Activated CD8-positive, alpha-beta memory T cell treated with anti-CD3 and anti-CD28 coated beads, Interleukin-2, amount 10 ng/mL, durations not matched to agents 7 days and 5 days (primary cell): ENCODE measurements at regions not wholly inside any gene's neighbourhood (a gene's known extent, or its start where the extent isn't known, plus 50 kb on each side); places are given as distances from the start of the nearest gene placed in this dataset.

Experiments
- ATAC-seq: fragments of 150-1000 bp; cut with Tn5 transposase; one replicate; pipeline ENCODE4 v1.10.0; 2021; ENCODE audit warnings: moderate library complexity
- CTCF ChIA-PET: fragments of 350-600 bp; sonication (Branson Sonifier 250); formaldehyde crosslinking; loops from one replicate; lab custom pipeline; 2021; ENCODE audit warnings: antibody characterized with exemption; lab: Charles Lee
- DNase-seq: peaks from one replicate; pipeline ENCODE4 v3.0.0-alpha.2; 2020
- H3K27ac Mint-ChIP-seq: one replicate; pipeline ENCODE4 v1.8.0; 2021; ENCODE audit warnings: mild to moderate bottlenecking, mixed read lengths
- H3K27me3 Mint-ChIP-seq: one replicate; pipeline ENCODE4 v1.8.0; 2021; ENCODE audit warnings: mixed read lengths
- H3K36me3 Mint-ChIP-seq: one replicate; pipeline ENCODE4 v1.8.0; 2021; ENCODE audit warnings: mild to moderate bottlenecking, mixed read lengths
- H3K4me1 Mint-ChIP-seq: one replicate; pipeline ENCODE4 v1.8.0; 2021; ENCODE audit warnings: mixed read lengths
- H3K4me3 Mint-ChIP-seq: one replicate; pipeline ENCODE4 v1.8.0; 2021; ENCODE audit warnings: mild to moderate bottlenecking, moderate library complexity, mixed read lengths
- H3K9me3 Mint-ChIP-seq: one replicate; pipeline ENCODE4 v1.8.0; 2022; ENCODE audit warnings: low read depth, mixed read lengths

DNA sequence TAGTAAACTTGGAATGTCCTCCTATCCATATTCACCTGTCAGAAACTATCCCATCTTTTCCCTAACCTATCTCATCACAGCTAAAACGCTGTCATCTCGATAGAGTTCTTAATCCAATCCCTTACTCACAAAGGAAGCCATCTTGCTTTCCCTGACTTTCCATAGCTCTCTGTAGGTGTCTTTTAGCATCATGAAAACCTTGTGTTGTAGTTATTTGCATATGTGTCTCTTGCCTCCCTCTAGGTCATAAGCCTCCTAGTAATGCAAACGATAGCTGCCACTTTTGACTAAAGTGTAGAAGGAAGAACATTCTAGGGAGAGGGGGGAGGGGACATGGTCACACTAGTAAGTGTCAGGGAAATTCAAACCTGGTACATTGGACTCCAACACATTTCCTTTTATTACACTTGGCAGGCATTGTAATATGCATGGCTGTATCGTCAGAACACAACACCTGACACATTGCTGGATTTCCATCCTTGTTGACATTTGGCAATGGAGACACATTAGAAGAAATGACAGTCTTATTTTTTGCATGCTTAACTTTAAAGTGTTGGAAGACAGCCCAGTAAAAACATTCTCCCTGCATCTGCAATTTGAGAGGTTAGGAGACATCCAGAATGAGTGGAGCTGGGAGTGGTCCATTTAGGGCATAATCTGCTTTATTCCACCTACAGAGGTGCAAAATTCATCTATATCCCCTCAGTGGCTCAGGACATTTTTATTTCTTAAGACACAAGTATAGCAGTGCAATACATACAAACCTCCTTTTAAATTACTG is 283.4 kb downstream of the HAO1 start:
- no peaks in the 10 kb centered on the region for H3K9me3 Mint-ChIP-seq
- H3K4me1 Mint-ChIP-seq: no peaks in the 10 kb centered on the region
- no peak for ATAC-seq
- H3K36me3 Mint-ChIP-seq: no peaks in the 10 kb centered on the region
- H3K27ac Mint-ChIP-seq: no peak overlapping the region
- CTCF ChIA-PET: no interaction called here
- no peaks in the 10 kb centered on the region for H3K27me3 Mint-ChIP-seq
- H3K4me3 Mint-ChIP-seq: no peak overlapping the region
- DNase-seq: no peak

DNA sequence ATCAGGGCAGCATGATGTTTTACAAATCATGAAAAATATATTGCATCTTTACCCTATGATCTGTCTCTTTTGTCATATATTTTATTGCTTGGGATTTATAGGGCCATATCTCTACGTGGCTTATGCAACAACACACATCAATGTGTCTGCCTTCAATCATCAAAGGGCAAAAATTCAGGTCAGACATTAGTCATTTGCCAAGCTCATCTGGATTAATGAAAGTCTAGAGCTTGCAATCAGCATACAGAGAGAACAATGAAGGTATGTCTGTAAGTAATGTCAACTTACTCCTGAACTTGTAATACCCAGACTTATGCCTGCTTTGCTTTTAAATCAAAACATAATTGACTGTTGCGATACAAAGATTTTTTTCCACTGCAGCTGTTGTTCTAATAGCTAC is 282.7 kb downstream of the HAO1 start:
- Mint-ChIP-seq H3K27me3 (no peaks in the 10 kb centered on the region), H3K4me3 (no peak overlapping the region), H3K9me3 (no peaks in the 10 kb centered on the region), H3K4me1 (no peaks in the 10 kb centered on the region), H3K27ac (no peak overlapping the region), H3K36me3 (no peaks in the 10 kb centered on the region)
- no peak for DNase-seq
- CTCF ChIA-PET: no interaction called here
- no peak for ATAC-seq

DNA sequence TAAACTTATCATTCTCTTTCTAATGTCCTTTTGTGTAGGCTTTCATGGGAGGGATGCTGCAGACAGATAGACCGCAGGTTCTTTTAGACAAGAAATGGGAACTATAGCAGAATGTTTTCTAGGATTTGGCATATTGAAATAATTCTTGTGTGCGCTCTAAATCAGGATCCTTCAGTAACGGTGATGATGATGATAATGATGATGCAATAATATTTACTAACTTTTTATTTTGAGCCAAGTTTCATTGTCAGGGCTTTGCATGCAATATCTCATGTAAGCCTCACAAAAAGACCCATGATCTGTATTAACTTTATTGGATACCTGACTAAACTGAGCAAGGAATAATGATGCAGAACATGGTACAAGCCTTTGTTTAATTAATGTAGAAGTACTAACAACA is 280.1 kb downstream of the HAO1 start:
- H3K27me3 Mint-ChIP-seq: no peaks in the 10 kb centered on the region
- CTCF ChIA-PET: no interaction called here
- H3K9me3 Mint-ChIP-seq: peaks cover 2% of the 10 kb centered on the region
- H3K36me3 Mint-ChIP-seq: no peaks in the 10 kb centered on the region
- no peaks in the 10 kb centered on the region for H3K4me1 Mint-ChIP-seq
- no peak overlapping the region for H3K27ac Mint-ChIP-seq
- ATAC-seq (no peak), DNase-seq (no peak)
- no peak overlapping the region for H3K4me3 Mint-ChIP-seq

DNA sequence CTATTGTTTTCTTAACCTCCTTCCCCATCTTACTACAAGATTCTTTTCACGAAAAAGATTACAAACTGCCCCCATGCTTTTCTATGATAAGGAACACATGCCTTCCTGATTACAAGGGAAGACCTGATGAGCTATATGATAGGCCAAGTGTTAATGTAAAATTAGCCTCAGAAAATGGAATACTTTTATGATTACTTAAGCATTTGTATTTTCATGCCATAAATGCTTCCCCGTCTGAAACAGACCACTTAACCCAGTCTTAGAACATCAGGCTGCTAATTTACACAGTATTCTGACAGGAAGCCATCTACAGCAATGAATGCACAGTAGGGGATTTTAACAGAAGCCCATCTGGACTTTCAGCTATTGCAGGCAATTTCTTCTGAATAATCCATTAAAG is 274.9 kb downstream of the HAO1 start:
- DNase-seq (no peak), ATAC-seq (no peak)
- no peaks in the 10 kb centered on the region for H3K36me3 Mint-ChIP-seq
- no peaks in the 10 kb centered on the region for H3K4me1 Mint-ChIP-seq
- H3K27ac Mint-ChIP-seq: no peak overlapping the region
- H3K4me3 Mint-ChIP-seq: no peak overlapping the region
- CTCF ChIA-PET: no interaction called here
- peaks cover 3% of the 10 kb centered on the region for H3K9me3 Mint-ChIP-seq
- H3K27me3 Mint-ChIP-seq: no peaks in the 10 kb centered on the region

DNA sequence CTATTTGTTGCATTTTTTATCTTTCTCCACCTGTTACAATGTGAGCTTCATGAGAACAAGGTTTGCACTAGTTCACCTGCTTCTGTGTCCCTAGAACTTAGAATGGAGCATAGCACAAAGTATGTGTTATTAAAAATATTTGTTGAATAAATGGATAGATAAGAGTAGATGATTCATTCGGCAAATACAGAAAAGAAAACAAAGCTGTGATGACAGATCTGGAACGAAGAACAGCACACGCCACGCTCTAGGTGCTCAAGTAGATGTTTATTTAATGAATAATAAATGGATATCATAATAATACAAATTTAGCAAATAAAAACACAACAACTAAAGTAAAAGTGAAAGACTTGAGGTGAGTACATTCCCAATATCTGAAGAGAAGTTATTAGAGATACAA is 273.1 kb downstream of the HAO1 start:
- no peaks in the 10 kb centered on the region for H3K36me3 Mint-ChIP-seq
- H3K27me3 Mint-ChIP-seq: no peaks in the 10 kb centered on the region
- DNase-seq (no peak), ATAC-seq (no peak)
- CTCF ChIA-PET: no interaction called here
- no peaks in the 10 kb centered on the region for H3K4me1 Mint-ChIP-seq
- no peak overlapping the region for H3K27ac Mint-ChIP-seq
- no peak overlapping the region for H3K4me3 Mint-ChIP-seq
- H3K9me3 Mint-ChIP-seq: peaks cover 3% of the 10 kb centered on the region

DNA sequence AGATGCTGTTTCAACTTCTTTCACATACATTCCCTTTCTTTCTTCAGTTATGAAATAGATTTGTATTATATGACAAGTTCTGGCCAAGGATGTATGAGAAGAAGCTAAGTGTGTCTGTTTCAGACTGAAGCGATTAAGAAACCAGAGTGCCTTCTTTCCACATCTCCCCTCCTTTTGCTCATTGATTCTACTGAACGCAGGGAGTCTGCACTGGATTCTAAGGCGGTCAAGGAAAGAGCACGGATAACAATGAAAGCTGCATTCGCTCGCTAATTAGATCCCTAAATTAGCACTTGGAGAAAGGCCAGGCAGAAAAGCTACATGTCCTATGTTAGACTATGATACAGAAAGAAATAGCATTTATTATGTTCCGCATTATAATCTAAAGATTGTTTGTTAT is 267.7 kb downstream of the HAO1 start:
- DNase-seq (no peak), ATAC-seq (no peak)
- CTCF ChIA-PET: no interaction called here
- no peaks in the 10 kb centered on the region for H3K27me3 Mint-ChIP-seq
- no peak overlapping the region for H3K27ac Mint-ChIP-seq
- H3K4me1 Mint-ChIP-seq: no peaks in the 10 kb centered on the region
- H3K36me3 Mint-ChIP-seq: no peaks in the 10 kb centered on the region
- H3K4me3 Mint-ChIP-seq: no peak overlapping the region
- no peaks in the 10 kb centered on the region for H3K9me3 Mint-ChIP-seq

DNA sequence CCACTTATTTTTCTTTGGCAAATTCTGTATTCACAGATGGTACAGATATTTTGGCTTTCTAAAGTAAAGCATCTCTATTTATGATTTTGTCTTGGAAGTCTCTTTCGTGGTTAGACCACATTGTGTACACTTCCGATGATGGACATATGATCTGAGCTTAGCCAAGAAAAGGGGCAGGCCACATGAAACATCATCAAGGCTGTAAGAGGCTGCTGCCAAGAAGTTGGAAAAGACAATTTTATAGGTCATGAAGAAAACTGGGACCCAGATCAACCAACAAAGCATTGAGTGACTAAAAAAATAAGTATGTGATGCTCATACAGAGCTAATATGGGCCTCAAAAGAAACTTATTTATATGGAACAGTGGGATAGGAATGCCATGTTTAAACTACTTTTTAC is 266.4 kb downstream of the HAO1 start:
- no peak for ATAC-seq
- no peak overlapping the region for H3K4me3 Mint-ChIP-seq
- no peaks in the 10 kb centered on the region for H3K27me3 Mint-ChIP-seq
- no peak for DNase-seq
- no peaks in the 10 kb centered on the region for H3K4me1 Mint-ChIP-seq
- H3K9me3 Mint-ChIP-seq: no peaks in the 10 kb centered on the region
- CTCF ChIA-PET: no interaction called here
- no peaks in the 10 kb centered on the region for H3K36me3 Mint-ChIP-seq
- no peak overlapping the region for H3K27ac Mint-ChIP-seq

DNA sequence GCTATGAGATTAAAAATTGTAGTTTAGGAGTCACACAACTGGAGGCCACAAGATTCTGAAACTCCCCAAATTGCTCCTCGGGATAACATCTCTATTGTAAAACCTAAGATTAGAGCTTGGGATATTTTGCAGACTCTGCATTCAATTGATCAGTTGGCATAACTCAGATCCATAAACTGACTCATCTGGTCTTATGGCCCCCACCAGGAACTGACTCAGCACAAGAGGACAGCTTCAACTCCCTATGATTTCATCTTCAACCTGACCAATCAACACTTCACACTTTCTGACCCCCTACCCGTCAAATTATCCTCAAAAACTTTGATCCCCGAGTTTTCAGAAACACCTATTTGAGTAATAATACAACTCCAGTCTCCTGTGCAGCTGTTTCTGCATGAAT is 257.3 kb downstream of the HAO1 start:
- Mint-ChIP-seq H3K36me3 (no peaks in the 10 kb centered on the region), H3K9me3 (no peaks in the 10 kb centered on the region), H3K4me1 (no peaks in the 10 kb centered on the region), H3K27ac (no peak overlapping the region), H3K4me3 (no peak overlapping the region), H3K27me3 (no peaks in the 10 kb centered on the region)
- DNase-seq (no peak), ATAC-seq (no peak)
- CTCF ChIA-PET: no interaction called here

DNA sequence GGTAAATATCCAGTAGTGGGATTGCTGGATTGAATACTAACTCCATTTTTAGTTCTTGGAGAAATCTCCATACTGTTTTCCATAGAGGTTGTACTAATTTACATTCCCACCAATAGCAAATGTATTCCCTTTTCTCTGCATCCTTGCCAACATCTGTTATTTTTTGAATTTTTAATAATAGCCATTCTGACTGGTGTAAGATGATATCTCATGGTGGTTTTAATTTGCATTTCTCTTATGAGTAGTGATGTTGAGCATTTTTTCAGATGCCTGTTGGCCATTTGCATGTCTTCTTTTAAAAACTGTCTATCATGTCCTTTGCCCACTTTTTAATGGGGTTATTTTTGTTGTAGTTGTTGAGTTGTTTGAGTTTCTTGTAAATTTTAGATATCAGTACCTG is 253.2 kb downstream of the HAO1 start:
- ATAC-seq: no peak
- H3K36me3 Mint-ChIP-seq: no peaks in the 10 kb centered on the region
- H3K27me3 Mint-ChIP-seq: no peaks in the 10 kb centered on the region
- H3K9me3 Mint-ChIP-seq: peaks cover 6% of the 10 kb centered on the region
- no peak for DNase-seq
- no peak overlapping the region for H3K4me3 Mint-ChIP-seq
- CTCF ChIA-PET: no interaction called here
- no peak overlapping the region for H3K27ac Mint-ChIP-seq
- no peaks in the 10 kb centered on the region for H3K4me1 Mint-ChIP-seq

DNA sequence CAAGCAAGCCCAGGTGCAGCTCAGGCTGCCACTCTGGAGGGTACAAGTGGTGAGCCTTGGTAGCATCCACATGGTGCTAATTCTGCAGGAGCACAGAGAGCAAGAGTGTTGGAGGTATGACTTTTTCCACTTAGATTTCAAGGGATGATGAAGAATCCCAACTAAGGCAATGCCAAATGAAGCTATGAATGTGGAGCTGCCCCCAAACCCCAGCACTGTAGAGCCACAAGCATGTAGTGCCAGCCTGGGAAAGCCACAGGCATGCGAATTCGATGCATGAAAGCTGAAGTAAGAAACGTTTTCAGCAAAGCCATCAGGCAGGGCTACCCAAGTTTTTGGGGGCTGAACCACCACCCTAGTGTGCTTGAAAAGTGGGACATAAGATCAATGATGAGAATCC is 251.1 kb downstream of the HAO1 start:
- DNase-seq (no peak), ATAC-seq (no peak)
- CTCF ChIA-PET: no interaction called here
- Mint-ChIP-seq H3K4me1 (no peaks in the 10 kb centered on the region), H3K4me3 (no peak overlapping the region), H3K9me3 (peaks cover 6% of the 10 kb centered on the region), H3K27me3 (no peaks in the 10 kb centered on the region), H3K36me3 (no peaks in the 10 kb centered on the region), H3K27ac (no peak overlapping the region)

DNA sequence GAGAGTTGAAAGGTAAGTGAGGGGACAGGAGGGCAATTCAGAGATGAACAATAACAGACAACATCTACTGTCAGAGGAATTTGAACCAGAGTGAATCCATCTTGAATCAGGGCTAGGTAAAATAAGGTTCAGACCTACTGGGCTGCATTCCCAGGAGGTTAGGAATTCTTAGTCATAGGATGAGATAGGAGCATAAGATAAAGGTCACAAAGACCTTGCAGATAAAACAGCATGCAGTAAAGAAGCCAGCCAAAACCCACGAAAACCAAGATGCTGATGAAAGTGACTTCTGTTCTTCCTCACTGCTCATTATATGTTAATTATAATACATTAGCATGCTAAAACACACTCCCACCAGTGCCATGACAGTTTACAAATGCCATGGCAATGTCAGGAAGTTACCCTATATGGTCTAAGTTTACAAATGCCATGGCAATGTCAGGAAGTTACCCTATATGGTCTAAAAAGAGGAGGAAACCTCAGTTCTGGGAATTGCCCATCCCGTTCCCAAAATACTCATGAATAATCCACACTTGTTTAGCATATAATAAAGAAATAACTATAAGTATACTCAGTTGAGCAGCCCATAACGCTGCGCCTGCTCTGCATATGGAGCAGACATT is 248.5 kb downstream of the HAO1 start:
- Mint-ChIP-seq H3K4me3 (no peak overlapping the region), H3K4me1 (no peaks in the 10 kb centered on the region), H3K27ac (no peak overlapping the region), H3K36me3 (no peaks in the 10 kb centered on the region), H3K9me3 (peaks cover 8% of the 10 kb centered on the region), H3K27me3 (no peaks in the 10 kb centered on the region)
- DNase-seq: no peak
- ATAC-seq: no peak
- CTCF ChIA-PET: no interaction called here

DNA sequence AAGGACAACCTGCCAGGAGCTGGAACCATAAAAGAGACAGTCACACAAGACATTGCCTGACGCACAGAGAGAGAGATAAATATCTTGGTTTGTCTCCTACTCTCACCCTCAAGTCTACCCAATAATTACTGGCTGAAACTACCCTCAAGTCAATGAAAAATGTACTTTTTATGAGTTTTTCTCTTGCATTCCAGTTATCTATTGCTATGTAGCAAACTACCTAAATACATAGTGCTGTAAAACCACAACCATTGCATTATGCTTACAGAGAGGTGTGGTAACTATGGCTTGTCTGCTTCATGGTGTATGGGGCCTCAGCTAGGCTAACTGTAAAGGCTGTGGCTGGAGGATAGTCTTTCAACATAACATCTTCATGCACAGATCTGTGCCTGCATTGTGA is 247.8 kb downstream of the HAO1 start:
- Mint-ChIP-seq H3K9me3 (peaks cover 14% of the 10 kb centered on the region), H3K27me3 (no peaks in the 10 kb centered on the region), H3K27ac (no peak overlapping the region), H3K4me1 (no peaks in the 10 kb centered on the region), H3K36me3 (no peaks in the 10 kb centered on the region), H3K4me3 (no peak overlapping the region)
- DNase-seq: no peak
- ATAC-seq: no peak
- CTCF ChIA-PET: no interaction called here

DNA sequence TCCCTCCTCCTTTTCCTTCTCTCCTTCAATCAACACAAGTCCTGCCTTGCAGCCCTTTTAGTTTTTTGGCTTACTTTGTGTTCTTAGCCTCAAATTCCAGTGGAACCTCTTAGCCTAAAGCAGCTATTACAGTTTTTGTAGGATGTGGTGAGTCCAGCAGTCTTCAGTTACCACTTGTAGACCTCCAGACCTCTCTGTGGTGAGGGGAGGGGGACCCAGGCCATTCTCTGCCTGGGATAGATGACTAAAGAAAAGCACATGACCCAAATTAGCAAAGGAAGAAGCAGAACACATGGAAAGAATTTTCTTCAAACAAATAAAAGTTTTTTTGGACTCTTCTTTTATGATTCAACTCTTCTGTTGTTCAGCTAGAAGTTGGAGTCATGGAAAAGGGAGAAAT is 246.5 kb downstream of the HAO1 start:
- Mint-ChIP-seq H3K4me3 (no peak overlapping the region), H3K27ac (no peak overlapping the region), H3K4me1 (no peaks in the 10 kb centered on the region), H3K9me3 (peaks cover 18% of the 10 kb centered on the region), H3K27me3 (no peaks in the 10 kb centered on the region), H3K36me3 (no peaks in the 10 kb centered on the region)
- ATAC-seq (no peak), DNase-seq (no peak)
- CTCF ChIA-PET: no interaction called here

DNA sequence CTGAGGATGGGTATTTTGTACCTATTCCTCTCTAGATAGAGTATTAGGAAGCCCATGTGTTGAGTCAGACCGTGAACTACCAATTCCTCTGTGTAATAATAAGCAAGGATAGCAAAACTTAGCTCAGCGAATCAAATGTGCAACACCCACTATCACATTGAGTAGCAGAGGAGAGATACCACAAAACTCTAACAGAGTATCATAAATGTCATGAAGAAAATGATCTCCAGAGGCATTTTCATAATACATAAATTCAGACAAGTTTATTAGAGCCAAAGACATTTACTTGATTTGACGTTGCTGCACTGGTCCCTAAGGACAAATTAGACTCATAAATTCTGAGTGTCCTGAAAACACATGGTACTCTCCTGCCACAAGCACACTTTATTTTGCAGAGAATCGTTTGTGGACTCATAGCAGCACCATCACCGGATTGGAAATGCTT is 245.2 kb downstream of the HAO1 start:
- no peak overlapping the region for H3K4me3 Mint-ChIP-seq
- H3K4me1 Mint-ChIP-seq: no peaks in the 10 kb centered on the region
- DNase-seq (no peak), ATAC-seq (no peak)
- H3K27me3 Mint-ChIP-seq: no peaks in the 10 kb centered on the region
- no peaks in the 10 kb centered on the region for H3K36me3 Mint-ChIP-seq
- peaks cover 13% of the 10 kb centered on the region for H3K9me3 Mint-ChIP-seq
- no peak overlapping the region for H3K27ac Mint-ChIP-seq
- CTCF ChIA-PET: no interaction called here
